ENCODE measurements at regions not wholly inside any gene's neighbourhood (a gene's known extent, or its start where the extent isn't known, plus 50 kb on each side); places are given as distances from the start of the nearest gene placed in this dataset.

DNA sequence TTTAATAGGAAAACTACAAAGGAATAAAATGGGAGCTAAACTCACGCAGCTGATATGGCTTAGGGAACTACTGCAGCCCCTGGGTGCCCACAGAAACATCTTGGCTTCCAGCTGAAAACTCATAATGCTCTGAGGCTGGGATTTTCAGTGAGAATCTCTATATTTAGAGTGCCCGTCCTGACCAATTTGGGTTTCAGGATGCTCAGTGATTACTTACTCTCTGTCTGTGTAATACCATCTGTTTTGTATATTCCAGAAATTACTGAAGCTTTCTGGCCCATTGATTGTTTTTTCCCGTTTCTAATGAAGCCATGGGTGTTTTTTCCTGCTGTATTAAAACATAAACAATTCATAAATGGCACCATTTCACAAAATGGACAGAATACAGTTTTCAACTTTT is 50.6 kb upstream of the ZNF385D start:
- DNase-seq (ENCODE audit: low read depth), result no peak

DNA sequence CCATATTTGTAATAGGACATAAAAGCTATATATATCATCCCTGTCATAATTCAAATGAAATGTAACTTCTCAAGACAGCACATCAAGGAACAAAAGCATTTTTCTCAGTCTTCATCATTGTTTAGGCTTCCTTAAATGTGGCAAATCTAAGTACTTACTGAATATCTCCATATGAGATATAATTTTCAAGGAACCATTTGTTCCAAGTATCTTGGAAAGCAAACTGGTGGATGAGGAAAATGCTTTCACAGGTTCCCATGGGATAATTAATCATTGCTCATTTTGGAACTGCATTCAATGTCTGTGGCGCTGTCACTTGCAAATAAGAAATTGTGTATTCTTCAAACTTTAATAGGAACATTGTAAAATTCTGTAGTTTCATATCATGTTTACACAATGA is 52.6 kb upstream of the ZNF385D start:
- DNase-seq (ENCODE audit: low read depth), result no peak

DNA sequence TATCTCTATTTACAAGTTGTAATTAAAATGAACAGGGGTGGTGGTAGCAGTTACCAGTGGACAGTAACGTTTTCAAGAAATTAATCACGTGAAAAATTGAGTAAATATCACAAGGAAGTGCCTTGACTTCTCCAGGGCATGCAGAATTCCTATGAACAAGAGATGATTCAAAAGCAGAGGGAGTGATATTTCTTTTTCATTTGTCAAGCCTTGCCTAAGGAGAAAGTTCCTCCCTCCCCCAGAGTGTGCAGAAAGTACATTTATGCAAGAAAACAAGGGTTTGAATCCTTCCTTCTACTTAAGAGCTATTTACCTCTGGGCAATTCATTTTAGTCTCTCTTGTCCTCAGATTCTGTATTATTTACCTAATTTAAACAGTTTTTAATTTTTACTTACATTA is 53.3 kb upstream of the ZNF385D start:
- no peak for DNase-seq (ENCODE audit: low read depth)

DNA sequence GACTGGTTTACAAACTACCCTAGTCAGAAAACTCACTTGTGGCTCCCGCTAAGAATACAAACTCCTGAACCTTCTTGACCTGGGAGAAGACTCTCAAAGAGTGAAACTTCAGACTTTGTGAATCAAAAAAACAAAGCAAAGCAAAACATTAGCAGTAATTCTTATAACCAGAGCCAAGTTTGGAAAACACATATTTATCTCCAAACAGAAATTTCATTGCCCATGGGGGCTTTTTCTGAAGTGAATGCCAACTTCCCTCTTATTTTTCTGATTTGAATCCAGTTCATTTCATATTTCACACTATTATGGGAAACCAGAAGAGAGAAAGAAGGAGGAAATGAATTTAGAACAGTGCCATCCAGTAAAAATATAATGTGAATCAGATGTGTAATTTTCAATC is 55.7 kb upstream of the ZNF385D start:
- no peak for DNase-seq (ENCODE audit: low read depth)

DNA sequence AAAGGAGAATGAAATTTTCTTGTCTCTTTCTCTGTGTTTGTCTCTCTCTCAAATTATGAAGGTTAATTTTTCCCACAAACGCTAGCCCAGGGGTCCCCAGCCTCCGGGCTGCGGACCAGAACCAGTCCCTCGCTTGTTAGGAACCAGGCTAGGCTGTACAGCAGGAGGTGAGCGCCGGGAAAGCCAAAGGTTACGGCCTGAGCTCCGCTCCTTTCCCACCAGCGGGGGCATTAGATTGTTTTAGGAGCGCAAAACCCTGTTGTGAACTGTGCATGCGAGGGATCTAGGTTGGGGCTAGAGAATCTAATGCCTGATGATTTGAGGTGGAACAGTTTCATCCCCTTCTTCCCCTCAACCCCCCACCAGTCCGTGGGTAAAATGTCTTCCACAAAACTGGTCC is 74.7 kb upstream of the ZNF385D start:
- no peak for DNase-seq (ENCODE audit: low read depth)

DNA sequence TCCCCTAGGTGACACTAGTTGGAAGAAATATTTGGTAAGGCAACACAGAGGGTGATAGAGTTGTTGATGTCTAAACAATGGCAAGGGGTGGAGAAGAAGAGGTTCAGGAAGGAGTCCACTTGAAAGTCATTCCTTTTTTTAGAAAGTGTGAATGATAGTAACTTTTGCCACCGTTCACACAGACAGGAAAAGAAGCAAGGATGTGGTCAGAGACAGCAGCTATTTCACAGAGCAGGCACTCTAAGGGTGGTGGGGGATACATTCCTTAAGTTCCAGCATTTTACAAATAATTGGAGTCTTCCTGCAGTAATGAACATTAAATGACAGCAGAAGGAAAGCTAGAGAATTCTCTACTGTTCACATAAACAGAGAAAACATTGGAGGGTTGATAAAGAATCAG is 75.4 kb upstream of the ZNF385D start:
- no peak for DNase-seq (ENCODE audit: low read depth)

DNA sequence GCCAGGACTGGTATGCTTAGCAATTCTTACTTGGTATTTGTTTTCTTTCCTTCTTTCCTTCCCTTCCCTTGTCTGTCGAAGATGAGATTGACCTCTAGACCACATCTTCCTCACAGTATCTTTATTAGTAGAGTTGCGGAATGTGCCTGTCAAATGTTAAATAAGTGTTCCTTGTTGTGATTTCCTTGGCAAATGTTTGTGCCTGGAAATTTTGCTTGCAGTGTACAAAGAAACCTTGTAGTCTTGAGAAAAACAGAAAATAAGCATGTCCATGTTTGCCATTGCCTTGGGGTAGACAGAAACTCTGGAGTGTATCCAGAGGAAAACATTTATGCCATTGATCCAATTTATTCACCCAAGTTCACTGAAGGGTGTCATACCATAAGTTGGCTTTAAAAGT is 79.5 kb upstream of the ZNF385D start:
- no peak for DNase-seq (ENCODE audit: low read depth)

DNA sequence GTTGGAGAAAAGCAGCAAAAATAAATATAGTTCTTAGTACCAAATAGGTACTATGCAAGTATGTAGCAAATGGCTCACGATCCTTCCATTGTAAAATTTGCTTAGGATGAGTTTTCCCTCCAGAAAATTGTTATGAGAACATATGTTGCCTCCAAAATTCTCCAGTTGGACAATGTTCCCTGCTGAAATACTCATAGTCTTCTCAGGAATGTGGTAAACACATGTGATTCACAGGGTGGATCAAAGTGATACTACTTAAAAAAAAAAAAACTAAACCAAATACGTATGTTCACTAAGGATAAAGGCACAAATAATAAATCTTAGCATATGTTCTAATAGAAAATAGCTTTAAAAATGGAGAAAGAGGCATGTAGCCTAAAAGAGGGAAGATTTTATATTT is 84.3 kb upstream of the ZNF385D start:
- no peak for DNase-seq (ENCODE audit: low read depth)

DNA sequence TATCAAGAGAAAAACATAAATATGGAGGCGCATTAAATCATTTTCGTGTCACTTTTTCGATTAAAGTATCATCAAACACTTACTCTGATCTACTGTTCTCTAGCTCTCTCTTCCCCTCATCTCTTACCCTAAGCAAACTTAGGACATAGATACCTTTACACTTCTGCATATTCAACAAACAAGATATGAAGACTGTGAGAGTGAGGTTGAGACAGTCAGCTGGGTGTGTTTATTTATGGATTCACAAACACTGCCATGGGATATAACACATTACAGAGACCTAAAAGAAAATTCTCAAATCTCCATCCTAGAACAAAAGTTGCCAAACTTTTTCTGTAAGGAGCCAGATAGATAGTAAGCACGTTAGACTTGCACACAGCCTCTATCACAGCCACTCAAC is 85.2 kb upstream of the ZNF385D start:
- DNase-seq (ENCODE audit: low read depth), result no peak

DNA sequence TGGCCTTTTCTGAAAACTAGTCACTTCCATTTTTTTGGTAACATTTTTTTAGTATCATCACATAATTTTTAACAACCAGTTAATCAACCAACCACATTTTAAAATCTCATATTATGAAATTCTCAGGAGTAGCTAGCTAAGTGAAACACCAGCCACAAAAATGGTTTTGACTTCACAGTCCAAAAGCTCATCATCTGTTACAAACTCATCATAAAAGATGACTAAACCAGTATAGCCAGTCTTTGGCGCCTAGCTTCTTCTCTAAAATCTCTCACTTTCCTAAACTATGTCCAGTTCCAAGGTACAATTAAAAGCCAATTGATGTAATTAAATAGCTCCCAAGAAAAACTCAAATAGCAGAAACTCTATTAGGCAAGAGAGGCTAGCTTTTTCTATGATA is 88.2 kb upstream of the ZNF385D start:
- DNase-seq (ENCODE audit: low read depth), result no peak

DNA sequence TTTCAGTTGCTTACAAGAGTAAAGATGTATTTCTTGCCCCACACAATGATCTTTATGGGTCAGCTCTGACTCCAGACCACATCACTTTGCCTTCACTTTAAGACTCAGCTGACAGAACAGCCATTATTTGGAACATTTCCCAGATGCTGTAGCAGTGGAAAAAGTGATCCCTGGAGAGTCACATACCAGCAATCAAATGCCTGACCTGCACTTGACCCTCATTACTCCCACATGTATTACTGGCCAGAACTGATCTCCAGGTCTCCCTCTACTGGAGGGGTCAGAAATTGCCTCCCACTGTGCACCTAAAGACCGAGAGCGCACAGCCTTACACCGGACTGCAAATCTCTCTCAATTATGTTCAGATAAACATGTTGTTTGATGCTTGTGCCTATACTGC is 88.6 kb upstream of the ZNF385D start:
- no peak for DNase-seq (ENCODE audit: low read depth)

DNA sequence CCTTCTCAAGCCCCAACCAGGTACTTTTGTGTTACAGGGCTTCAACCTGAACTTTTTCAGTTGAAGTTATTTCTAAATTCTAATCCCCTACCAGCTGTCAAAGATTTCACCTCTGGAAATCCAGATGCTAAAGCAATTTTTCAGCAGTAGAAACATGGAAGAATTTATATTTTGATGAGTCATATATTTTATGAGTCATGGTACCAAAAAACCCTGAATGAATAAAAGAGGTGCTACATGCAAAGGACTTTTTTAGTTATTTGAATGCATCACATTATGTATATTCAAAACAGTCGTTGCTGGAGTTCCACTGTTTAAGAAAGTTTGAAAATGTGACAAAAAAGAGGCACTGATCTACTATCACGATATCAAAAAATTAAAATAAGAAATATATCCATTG is 96.0 kb upstream of the ZNF385D start:
- DNase-seq (ENCODE audit: low read depth), result no peak

DNA sequence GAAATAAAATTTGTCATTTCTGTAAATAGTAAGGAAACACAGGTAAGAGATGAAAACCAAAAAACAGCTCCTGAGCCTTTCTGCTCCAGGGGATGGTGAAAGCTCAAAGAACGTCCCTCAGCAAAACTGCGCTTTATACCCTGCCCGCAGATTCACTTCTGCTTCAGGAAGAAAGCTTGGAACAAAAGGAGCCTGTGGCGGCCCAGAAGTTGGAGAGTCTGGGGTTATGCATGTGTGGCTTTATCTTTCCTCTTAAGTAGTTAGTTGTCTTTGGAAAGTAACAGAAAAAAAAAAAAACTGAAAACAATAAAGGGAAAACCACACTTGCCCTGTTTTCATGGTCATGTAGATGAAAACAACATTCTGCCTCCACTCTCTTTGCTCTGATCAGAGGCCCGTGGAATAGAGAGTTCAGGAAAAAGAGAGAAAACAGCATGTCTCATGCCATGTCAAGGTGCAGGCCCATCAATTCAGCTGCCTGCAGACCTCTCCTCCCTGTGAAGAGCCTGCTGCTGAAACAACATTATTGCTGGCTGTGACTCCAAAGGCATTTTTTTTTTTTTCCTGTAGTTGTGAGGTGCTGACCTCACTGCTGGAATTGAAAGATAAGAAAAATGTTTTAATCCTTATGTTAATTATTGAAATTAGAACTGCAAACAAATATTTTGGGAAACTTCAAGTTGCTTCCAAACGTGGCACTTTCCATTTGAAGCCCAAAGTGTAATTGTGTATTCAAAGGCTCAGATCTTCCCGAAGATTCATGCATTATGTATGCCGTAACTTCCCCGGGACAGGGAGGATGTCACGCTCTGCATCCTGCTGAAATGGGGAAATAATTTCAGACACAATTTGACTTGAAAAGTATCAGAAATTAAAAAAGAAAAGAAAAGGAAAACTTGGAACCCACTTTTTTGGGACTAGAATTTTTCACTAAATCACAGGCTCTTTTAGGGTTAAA is 108.4 kb upstream of the ZNF385D start:
- DNase-seq (ENCODE audit: low read depth), result no peak

DNA sequence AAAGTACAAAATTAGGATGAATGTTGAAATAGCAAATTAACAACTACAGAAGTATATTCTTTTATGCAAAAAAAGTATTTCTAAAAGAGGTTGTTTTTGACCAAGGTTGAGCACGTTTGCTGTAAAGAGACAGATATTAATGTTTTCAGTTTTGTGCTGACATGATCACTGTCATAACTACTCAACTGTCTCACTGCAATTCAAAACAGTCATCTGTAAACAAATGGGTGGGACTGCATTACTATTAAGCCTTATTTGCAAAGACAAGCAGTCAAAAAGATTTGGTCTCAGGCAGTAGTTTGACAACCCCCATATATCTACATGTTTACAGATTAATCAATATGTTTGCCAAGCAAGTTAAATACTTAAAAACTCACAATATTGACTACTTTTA is 109.1 kb upstream of the ZNF385D start:
- DNase-seq (ENCODE audit: low read depth), result no peak

DNA sequence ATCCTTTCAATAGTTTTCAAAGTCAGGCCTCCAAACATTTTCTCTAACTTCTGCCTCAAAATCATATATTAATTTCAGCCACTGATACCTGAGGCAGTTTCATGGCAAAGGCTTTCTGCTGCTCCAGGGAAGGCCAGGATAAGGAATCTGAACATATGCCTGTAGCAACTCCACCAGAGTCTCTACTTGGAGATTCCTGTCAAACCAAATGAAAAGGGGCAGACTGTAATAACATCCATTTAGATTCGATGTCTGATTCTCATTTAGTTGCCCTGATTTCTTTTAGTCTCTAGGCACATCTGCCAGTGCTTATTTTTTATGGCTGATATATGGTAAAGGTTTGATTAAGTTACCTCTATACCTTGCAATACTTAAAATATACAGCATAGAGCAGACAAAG is 109.6 kb upstream of the ZNF385D start:
- no peak for DNase-seq (ENCODE audit: low read depth)

DNA sequence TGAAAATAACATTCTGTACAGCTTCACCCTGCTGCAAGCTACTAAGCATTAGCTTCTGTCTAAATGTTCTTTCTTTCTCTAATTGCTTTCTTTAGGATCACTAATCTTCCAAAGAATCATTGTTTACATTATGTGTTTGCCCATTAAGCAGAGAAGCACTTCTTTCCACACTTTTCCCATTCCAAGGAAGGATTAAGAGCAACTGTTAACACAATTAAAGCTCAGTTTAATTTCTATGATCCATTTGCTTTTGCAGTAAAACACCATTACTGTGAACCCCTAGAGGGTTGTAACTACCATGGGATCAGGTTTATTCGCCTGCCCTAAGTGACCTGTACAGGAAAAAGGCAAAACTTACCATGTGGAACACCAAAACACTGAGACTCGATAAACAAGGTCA is 125.8 kb upstream of the ZNF385D start:
- no peak for DNase-seq (ENCODE audit: low read depth)

DNA sequence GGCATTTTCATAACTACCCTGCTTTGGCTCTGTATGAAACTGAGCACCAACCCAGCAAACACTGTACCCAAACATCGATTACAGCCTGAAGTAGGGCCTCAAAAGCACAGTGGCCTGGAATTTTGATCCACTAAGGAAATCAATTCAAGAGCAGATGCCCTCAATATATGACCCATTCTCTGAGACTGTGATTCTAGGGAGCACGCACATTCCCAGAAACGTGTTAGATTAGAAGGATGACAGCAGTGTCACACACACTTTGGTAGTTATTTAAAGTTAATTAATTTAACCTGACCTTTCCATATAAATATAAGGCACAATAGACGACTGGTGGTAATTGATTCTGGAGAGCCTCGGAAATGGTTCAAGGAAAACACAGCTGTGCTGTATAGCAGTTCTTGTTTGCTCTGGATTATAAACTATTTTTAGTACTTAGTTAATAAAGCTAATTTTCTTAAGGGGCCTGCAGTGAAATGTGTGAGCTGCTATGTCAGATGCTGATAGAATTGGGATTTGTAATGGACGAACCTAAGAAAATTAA is 126.3 kb upstream of the ZNF385D start:
- DNase-seq (ENCODE audit: low read depth), result no peak

DNA sequence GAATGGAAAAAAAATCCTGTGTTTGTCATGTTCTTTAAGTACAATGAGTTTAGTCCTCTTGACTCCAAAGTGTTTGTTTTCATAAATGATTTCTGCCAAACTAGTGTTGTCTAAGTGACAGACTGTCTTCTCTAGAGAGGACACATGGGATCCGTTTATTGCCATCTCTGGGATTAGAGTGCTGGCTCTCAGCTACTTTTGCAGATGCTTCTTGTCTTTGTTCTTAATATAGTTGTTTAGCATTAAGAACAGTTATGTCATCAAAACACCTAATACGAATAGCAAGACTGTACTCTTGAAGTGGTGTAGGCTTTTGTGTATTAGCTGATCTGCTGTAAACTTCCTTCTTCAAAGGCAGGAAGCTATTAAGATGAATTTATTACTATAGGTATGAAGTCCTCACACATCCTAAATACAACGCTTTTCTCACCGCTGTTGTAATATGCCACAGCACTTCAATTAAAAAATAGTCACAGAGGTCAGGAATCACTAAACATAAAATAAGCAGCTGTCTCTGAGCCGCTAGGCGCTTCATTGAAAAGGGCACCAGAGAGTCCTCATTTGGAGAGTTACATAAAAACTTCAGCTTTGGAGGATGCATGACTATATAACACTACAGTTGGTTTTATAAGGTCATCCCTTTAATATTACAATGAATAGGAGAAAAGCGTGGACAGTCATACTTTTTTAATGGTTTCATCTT is 128.3 kb upstream of the ZNF385D start:
- DNase-seq (ENCODE audit: low read depth), result no peak

DNA sequence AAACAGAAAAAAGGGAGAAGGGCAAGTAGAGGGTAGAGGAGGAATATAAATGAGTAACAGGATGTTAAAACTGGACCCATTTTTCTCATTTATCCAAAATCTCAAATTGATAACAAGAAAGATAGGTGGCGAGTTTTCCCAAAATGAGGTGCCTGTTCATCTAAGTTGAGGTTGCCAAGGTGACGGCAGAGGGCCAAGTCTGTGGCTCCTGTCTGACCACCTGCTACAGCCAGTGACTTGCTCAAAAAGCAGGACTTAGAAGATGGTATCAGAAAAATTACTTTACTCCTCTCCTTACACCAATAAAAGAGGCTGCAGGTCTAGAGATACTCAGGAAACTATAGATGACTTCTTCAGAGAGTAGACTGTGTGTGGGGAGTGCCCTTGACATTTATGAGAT is 137.6 kb upstream of the ZNF385D start:
- no peak for DNase-seq (ENCODE audit: low read depth)

DNA sequence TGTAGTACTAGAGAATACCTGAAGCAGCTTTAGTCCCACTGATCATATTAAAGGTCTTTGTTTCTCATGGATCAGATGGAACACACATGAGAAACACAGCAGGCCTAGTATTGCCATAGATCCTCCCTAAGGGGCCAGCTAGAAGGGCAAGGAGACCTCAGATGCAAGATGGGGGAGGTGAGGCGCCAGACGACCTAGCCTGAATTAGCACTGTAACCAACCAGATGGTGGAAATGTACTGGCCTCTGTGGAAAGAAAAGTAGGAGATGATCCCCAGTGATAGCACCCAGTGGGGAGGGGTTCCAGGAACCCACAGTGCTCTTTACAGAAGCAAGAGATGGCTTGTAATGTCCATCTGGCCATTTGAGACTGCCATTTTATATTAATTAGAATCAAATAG is 138.2 kb upstream of the ZNF385D start:
- DNase-seq (ENCODE audit: low read depth), result no peak

DNA sequence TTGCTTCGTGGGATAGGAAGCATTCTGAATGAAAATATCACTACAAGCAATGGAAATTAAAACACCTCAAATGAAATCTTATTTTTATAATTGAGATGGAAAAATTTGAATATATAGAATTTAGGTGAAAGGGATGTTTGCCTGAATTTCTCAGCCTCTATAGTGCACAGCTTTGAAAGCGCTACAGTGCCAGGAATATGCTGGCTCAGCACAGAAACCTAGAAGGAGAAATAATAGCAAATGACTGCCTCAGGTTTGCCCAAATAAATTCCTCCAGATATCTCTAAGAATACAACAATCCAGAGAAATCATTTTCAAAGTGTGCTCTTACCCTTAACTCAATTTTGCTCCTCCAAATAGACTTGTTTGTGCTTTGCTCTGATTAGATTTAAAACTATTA is 141.1 kb upstream of the ZNF385D start:
- no peak for DNase-seq (ENCODE audit: low read depth)

DNA sequence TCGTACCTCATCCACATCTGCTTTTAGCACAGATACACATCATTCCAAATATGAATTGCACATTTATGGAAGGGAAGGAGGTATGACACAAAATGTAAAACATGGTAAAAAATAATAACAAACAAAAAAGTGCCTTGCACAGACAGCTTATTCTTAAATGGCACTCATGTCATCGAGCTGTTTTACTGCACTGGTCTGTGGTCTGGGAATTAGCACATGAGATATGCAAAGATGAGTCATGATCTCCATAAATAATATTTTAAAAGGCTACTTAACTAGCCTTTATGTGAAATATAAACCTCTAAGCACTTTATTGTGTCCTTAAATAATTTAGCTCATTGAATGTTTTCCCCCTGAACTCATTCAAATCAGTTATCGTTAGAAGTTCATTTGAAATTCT is 142.2 kb upstream of the ZNF385D start:
- no peak for DNase-seq (ENCODE audit: low read depth)

Measured in activated T-cell treated with anti-CD3 and anti-CD28 coated beads for 1 hour (primary cell).